ENCODE measurements at regions not wholly inside any gene's neighbourhood (a gene's known extent, or its start where the extent isn't known, plus 50 kb on each side); places are given as distances from the start of the nearest gene placed in this dataset.

DNA sequence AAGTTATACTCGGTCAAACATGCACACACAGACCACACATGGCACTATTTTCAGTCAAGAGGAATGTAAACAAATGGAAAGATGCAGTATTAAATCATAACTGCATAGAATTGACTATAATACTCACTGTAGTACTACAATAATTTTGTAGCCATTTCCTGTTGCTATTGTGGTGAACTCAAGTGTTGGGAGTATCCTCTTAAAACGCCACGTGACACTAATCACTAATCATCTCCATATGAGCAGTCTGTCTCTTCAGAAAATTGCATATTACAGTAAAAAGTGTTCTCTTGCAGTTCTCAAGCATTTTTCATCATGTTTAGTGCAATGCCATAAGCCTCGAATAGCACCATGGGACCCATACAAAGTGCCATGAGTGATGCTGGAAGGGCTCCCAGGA lies 258.7 kb upstream of the ID4 start:
- TF ChIP-seq POLR2A (IDR thresholded peaks at IDR 0.05; ENCODE audit: low read length) (no peak), GATA1 (IDR thresholded peaks at IDR 0.05; ENCODE audit: low read depth, low read length) (no peak)
